MM.1S (cell line): ENCODE measurements at regions not wholly inside any gene's neighbourhood (a gene's known extent, or its start where the extent isn't known, plus 50 kb on each side); places are given as distances from the start of the nearest gene placed in this dataset.

Experiments used
- DNase-seq: peaks from one replicate; pipeline ENCODE4 v3.0.0-alpha.2; 2015
- H2AFZ ChIP-seq: fragments of 300-600 bp; sonication (generic); 2 replicates; pipeline ENCODE4 v1.6.0; 2016; ENCODE audit warnings: antibody characterized with exemption, low read length
- H3F3A ChIP-seq: fragments of 300-600 bp; sonication (generic); 2 replicates; pipeline ENCODE4 v1.6.1; 2016; ENCODE audit warnings: mild to moderate bottlenecking, antibody characterized with exemption, low read length, moderate library complexity, mixed read lengths; ENCODE audit not compliant: insufficient read depth
- H3K27ac ChIP-seq: fragments of 300-600 bp; sonication (generic); 2 replicates; pipeline ENCODE4 v1.5.1; 2016; ENCODE audit warnings: mild to moderate bottlenecking, low read length
- H3K27me3 ChIP-seq: fragments of 300-600 bp; sonication (generic); replicated peaks from 2 replicates; pipeline ENCODE4 v1.6.0; 2016; ENCODE audit warnings: low read length; ENCODE audit not compliant: insufficient read depth
- H3K36me3 ChIP-seq: fragments of 300-600 bp; sonication (generic); replicated peaks from 2 replicates; pipeline ENCODE4 v1.6.1; 2016; ENCODE audit warnings: mild to moderate bottlenecking, low read length, mixed read lengths; ENCODE audit not compliant: insufficient read depth
- H3K4me1 ChIP-seq: fragments of 300-600 bp; sonication (generic); 2 replicates; pipeline ENCODE4 v1.6.1; 2016; ENCODE audit warnings: low read length, mixed read lengths
- H3K4me2 ChIP-seq: fragments of 300-600 bp; sonication (generic); 2 replicates; pipeline ENCODE4 v1.6.0; 2016; ENCODE audit warnings: low read depth, low read length
- H3K4me3 ChIP-seq: fragments of 300-600 bp; sonication (generic); 2 replicates; pipeline ENCODE4 v1.5.1; 2016; ENCODE audit warnings: low read length, mixed read lengths
- H3K79me2 ChIP-seq: fragments of 300-600 bp; sonication (generic); 2 replicates; pipeline ENCODE4 v1.6.1; 2016; ENCODE audit warnings: mixed run types, low read length, mixed read lengths
- H3K9ac ChIP-seq: fragments of 300-600 bp; sonication (generic); 2 replicates; pipeline ENCODE4 v1.6.1; 2016; ENCODE audit warnings: low read length, mixed read lengths
- H3K9me2 ChIP-seq: fragments of 300-600 bp; sonication (generic); replicated peaks from 2 replicates; pipeline ENCODE4 v1.6.1; 2016; ENCODE audit warnings: mild to moderate bottlenecking, low read length, mixed read lengths; ENCODE audit not compliant: insufficient read depth
- H3K9me3 ChIP-seq: fragments of 300-600 bp; sonication (generic); replicated peaks from 2 replicates; pipeline ENCODE4 v1.6.1; 2016; ENCODE audit warnings: mild to moderate bottlenecking, low read length, mixed read lengths; ENCODE audit not compliant: insufficient read depth
- H4K20me1 ChIP-seq: fragments of 300-600 bp; sonication (generic); 2 replicates; pipeline ENCODE4 v1.6.1; 2016; ENCODE audit warnings: mild to moderate bottlenecking, low read length, moderate library complexity, mixed read lengths; ENCODE audit not compliant: insufficient read depth
- EZH2 ChIP-seq: fragments of 300-600 bp; sonication (generic); optimal IDR thresholded peaks from 2 replicates; pipeline ENCODE3; 2017; ENCODE audit warnings: low read depth, mild to moderate bottlenecking, antibody characterized with exemption, low read length, mixed read lengths
- EZH2phosphoT487 ChIP-seq: fragments of 300-600 bp; sonication (generic); IDR thresholded peaks from 2 replicates; pipeline ENCODE4 v1.6.1; 2018; ENCODE audit warnings: antibody characterized with exemption, low read length
- TF ChIP-seq, protein P1 (sequence below): fragments of 300-600 bp; sonication (generic); IDR thresholded peaks from 2 replicates; pipeline ENCODE4 v1.5.1; 2016; ENCODE audit warnings: antibody characterized with exemption, low read length, mixed read lengths

DNA sequence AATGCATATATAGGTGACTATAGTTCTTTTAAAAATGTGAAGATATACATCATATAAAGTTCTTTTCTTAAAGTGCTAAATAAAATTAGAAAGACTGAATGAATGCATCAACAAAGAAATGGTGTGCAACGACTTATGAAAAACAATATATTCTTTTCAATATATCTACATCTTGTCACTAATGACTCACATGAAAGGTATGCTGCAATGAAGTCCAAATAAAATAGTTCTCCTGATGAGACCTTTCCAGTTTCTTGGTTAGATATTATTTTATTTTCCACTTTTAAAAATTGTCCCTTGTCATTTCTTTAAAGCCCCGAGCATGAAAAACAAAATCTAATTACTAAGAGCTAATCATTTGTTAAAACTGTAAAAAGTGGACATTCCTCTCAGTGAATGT, 462.1 kb downstream of the PCDH11X start:
- Histone ChIP-seq H3K79me2 (no peaks in the 10 kb centered on the region), H3K27ac (no peak overlapping the region), H3F3A (no peaks in the 10 kb centered on the region), H3K36me3 (no peaks in the 10 kb centered on the region), H3K9me3 (no peaks in the 10 kb centered on the region), H2AFZ (no peak overlapping the region), H3K4me3 (no peak overlapping the region), H3K9ac (no peak overlapping the region), H3K4me1 (no peaks in the 10 kb centered on the region), H3K4me2 (no peak overlapping the region), H4K20me1 (no peaks in the 10 kb centered on the region), H3K9me2 (no peaks in the 10 kb centered on the region), H3K27me3 (no peaks in the 10 kb centered on the region)
- TF ChIP-seq, protein P1, sequence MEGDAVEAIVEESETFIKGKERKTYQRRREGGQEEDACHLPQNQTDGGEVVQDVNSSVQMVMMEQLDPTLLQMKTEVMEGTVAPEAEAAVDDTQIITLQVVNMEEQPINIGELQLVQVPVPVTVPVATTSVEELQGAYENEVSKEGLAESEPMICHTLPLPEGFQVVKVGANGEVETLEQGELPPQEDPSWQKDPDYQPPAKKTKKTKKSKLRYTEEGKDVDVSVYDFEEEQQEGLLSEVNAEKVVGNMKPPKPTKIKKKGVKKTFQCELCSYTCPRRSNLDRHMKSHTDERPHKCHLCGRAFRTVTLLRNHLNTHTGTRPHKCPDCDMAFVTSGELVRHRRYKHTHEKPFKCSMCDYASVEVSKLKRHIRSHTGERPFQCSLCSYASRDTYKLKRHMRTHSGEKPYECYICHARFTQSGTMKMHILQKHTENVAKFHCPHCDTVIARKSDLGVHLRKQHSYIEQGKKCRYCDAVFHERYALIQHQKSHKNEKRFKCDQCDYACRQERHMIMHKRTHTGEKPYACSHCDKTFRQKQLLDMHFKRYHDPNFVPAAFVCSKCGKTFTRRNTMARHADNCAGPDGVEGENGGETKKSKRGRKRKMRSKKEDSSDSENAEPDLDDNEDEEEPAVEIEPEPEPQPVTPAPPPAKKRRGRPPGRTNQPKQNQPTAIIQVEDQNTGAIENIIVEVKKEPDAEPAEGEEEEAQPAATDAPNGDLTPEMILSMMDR: no peak
- TF ChIP-seq EZH2: no peak
- DNase-seq: no peak

DNA sequence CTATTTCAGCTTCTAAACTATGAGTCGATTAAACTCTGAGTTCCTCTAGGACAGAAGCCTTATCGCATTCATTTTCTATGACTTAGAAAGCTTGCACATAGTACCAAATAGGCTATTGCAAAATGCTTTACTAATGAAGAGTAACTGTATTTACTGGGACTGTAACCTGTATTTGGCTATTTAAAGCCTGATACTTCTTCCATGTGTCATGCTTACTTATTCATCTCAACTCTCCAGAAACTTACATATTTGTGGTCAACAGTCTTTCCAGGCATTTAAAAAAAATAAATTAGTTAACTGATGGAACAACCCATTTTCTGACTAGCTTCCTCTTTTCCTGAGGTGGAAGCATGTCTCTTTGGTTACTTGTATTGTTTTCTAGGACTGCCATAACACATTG, 467.9 kb downstream of the PCDH11X start:
- DNase-seq: no peak

DNA sequence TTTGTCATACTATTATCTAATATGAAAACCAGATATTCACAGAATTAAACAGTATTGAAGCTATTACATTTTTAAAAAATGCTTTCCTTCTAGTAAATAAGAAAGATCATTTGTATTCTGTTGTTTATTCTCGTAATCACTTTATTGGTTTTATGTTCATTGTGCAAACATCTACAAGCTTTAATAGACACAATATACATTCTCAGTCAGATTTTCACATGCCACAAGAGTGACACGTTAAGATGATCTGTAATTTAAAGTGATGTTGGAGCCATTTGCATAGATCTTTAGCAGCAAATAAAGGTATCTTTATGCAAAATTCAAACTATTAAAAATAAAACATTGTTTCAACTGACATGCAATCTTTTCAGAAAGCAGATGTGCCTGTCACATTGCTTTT, 469.9 kb downstream of the PCDH11X start:
- no peaks in the 10 kb centered on the region for H3K9me3 ChIP-seq
- H4K20me1 ChIP-seq: no peaks in the 10 kb centered on the region
- DNase-seq: no peak
- H3K79me2 ChIP-seq: no peaks in the 10 kb centered on the region
- H3K36me3 ChIP-seq: no peaks in the 10 kb centered on the region
- H3K9me2 ChIP-seq: no peaks in the 10 kb centered on the region
- H3K27ac ChIP-seq: no peak overlapping the region
- TF ChIP-seq EZH2 (no peak), EZH2phosphoT487 (no peak)
- TF ChIP-seq, protein P1: no peak
- no peaks in the 10 kb centered on the region for H3K27me3 ChIP-seq
- no peaks in the 10 kb centered on the region for H3F3A ChIP-seq
- no peaks in the 10 kb centered on the region for H3K4me1 ChIP-seq
- H3K4me2 ChIP-seq: no peak overlapping the region
- H3K4me3 ChIP-seq: no peak overlapping the region
- no peak overlapping the region for H3K9ac ChIP-seq
- no peak overlapping the region for H2AFZ ChIP-seq

More for the DNA sequence above, 467.9 kb downstream of the PCDH11X start:
- TF ChIP-seq, protein P1: no peak
- TF ChIP-seq EZH2 (no peak), EZH2phosphoT487 (no peak)
- Histone ChIP-seq H3K4me2 (no peak overlapping the region), H3K9me3 (no peaks in the 10 kb centered on the region), H3K36me3 (no peaks in the 10 kb centered on the region), H3K9me2 (no peaks in the 10 kb centered on the region), H3F3A (no peaks in the 10 kb centered on the region), H3K27me3 (no peaks in the 10 kb centered on the region), H3K79me2 (no peaks in the 10 kb centered on the region), H3K27ac (no peak overlapping the region), H3K4me3 (no peak overlapping the region), H2AFZ (no peak overlapping the region), H3K4me1 (no peaks in the 10 kb centered on the region), H4K20me1 (no peaks in the 10 kb centered on the region), H3K9ac (no peak overlapping the region)
